Astrocyte (in vitro differentiated cells and primary cell): ENCODE measurements at regions not wholly inside any gene's neighbourhood (a gene's known extent, or its start where the extent isn't known, plus 50 kb on each side); places are given as distances from the start of the nearest gene placed in this dataset.

Source experiments
- DNase-seq: peaks from one replicate; pipeline ENCODE4 v3.0.0-alpha.2; 2010; ENCODE audit warnings: low read depth
- FAIRE-seq: peaks from 2 replicates; lab custom pipeline; 2011; peaks lifted over from hg19 to GRCh38; lab: Jason Lieb, UNC
- H2AFZ ChIP-seq: 2 replicates; pipeline ENCODE4 v1.6.0; 2012; ENCODE audit warnings: low read depth, low read length, inconsistent platforms
- H3K27ac ChIP-seq: 2 replicates; pipeline ENCODE4 v1.5.1; 2011; ENCODE audit warnings: low read depth, low read length, inconsistent platforms
- H3K27me3 ChIP-seq: 2 replicates; pipeline ENCODE4 v1.6.0; 2011; ENCODE audit warnings: low read length, inconsistent platforms; ENCODE audit not compliant: insufficient read depth
- H3K36me3 ChIP-seq: 2 replicates; pipeline ENCODE4 v1.5.1; 2011; ENCODE audit warnings: low read length, inconsistent platforms; ENCODE audit not compliant: insufficient read depth
- H3K4me1 ChIP-seq: 2 replicates; pipeline ENCODE4 v1.5.1; 2011; ENCODE audit warnings: low read length, inconsistent platforms; ENCODE audit not compliant: insufficient read depth
- H3K4me2 ChIP-seq: 2 replicates; pipeline ENCODE4 v1.6.0; 2012; ENCODE audit warnings: low read length, inconsistent platforms
- H3K4me3 ChIP-seq: 2 replicates; pipeline ENCODE4 v1.5.1; 2011; ENCODE audit warnings: low read depth, mild to moderate bottlenecking, low read length, inconsistent platforms; ENCODE audit not compliant: insufficient read depth
- H3K79me2 ChIP-seq: 2 replicates; pipeline ENCODE4 v1.6.0; 2012; ENCODE audit warnings: mild to moderate bottlenecking, low read length, inconsistent platforms; ENCODE audit not compliant: insufficient read depth
- H3K9ac ChIP-seq: 2 replicates; pipeline ENCODE4 v1.6.0; 2012; ENCODE audit warnings: mild to moderate bottlenecking, low read length, inconsistent platforms
- H3K9me3 ChIP-seq: 2 replicates; pipeline ENCODE4 v1.5.1; 2012; ENCODE audit warnings: low read depth, mild to moderate bottlenecking, low read length, inconsistent platforms; ENCODE audit not compliant: insufficient read depth
- H4K20me1 ChIP-seq: 2 replicates; pipeline ENCODE4 v1.6.0; 2012; ENCODE audit warnings: low read length, inconsistent platforms; ENCODE audit not compliant: insufficient read depth
- H3K27ac Mint-ChIP-seq: one replicate; pipeline ENCODE4 v1.8.0; 2021; ENCODE audit warnings: mild to moderate bottlenecking, mixed read lengths; ENCODE audit not compliant: unreplicated experiment
- H3K27me3 Mint-ChIP-seq: one replicate; pipeline ENCODE4 v1.8.0; 2021; ENCODE audit warnings: low read depth, mixed read lengths; ENCODE audit not compliant: unreplicated experiment
- H3K36me3 Mint-ChIP-seq: one replicate; pipeline ENCODE4 v1.8.0; 2021; ENCODE audit warnings: low read depth, mixed read lengths; ENCODE audit not compliant: unreplicated experiment
- H3K4me1 Mint-ChIP-seq: one replicate; pipeline ENCODE4 v1.8.0; 2021; ENCODE audit warnings: low read depth, mixed read lengths; ENCODE audit not compliant: unreplicated experiment
- H3K4me3 Mint-ChIP-seq: one replicate; pipeline ENCODE4 v1.8.0; 2021; ENCODE audit warnings: mild to moderate bottlenecking, moderate library complexity, mixed read lengths; ENCODE audit not compliant: unreplicated experiment
- H3K9me3 Mint-ChIP-seq: one replicate; pipeline ENCODE4 v1.8.0; 2021; ENCODE audit warnings: mild to moderate bottlenecking, mixed read lengths; ENCODE audit not compliant: unreplicated experiment
- CTCF ChIP-seq: IDR thresholded peaks from 2 replicates; pipeline ENCODE4 v1.5.1; 2011; ENCODE audit warnings: low read depth, mild to moderate bottlenecking, inconsistent platforms, low read length, moderate library complexity; ENCODE audit not compliant: insufficient read depth
- EZH2 ChIP-seq: IDR thresholded peaks from 2 replicates; pipeline ENCODE4 v1.6.1; 2012; ENCODE audit warnings: mild to moderate bottlenecking, low read length, inconsistent platforms; ENCODE audit not compliant: insufficient read depth

- no peak overlapping the region for H3K4me3 ChIP-seq
- Mint-ChIP-seq H3K4me1 (peaks cover 22% of the 10 kb centered on the region), H3K27me3 (no peaks in the 10 kb centered on the region), H3K36me3 (no peaks in the 10 kb centered on the region), H3K9me3 (peaks cover 3% of the 10 kb centered on the region), H3K4me3 (no peak overlapping the region), H3K27ac (no peak overlapping the region)
- H3K9me3 ChIP-seq = no peaks in the 10 kb centered on the region
- H3K4me2 ChIP-seq = no peak overlapping the region
- FAIRE-seq (no peak), DNase-seq (no peak)
- no peaks in the 10 kb centered on the region for H4K20me1 ChIP-seq
- H3K27me3 ChIP-seq = no peaks in the 10 kb centered on the region
- no peaks in the 10 kb centered on the region for H3K36me3 ChIP-seq
- no peaks in the 10 kb centered on the region for H3K4me1 ChIP-seq
- H3K79me2 ChIP-seq = no peaks in the 10 kb centered on the region
- H2AFZ ChIP-seq = no peak overlapping the region
- H3K9ac ChIP-seq = no peak overlapping the region
- H3K27ac ChIP-seq = no peak overlapping the region
- TF ChIP-seq EZH2 = no peak
- no peak for TF ChIP-seq CTCF
These were observed 113.9 kb downstream of the FZD1 start for GRCh38 chr7:91378131-91378530.

DNA sequence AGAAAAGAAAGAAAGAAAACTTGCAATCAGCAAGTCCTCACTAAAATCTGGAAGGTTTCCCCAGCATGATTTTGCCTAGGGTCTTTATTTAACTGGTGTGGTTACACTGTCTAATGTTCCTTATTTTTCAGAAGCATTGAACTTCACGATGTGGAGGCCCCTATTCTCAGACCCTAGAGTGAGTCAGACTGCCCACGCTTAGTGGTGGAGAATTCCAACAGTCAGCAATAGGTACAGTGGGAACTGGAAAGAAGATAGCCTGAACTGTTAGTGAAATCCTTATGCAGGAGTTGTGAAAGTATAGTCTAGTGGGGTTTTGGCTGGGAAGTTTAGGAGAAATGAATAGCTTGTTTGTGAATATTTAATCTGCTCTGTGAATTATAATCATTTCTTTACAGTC, 115.0 kb downstream of the FZD1 start:
- Mint-ChIP-seq H3K4me1 (peaks cover 25% of the 10 kb centered on the region), H3K27ac (peak overlapping the region; percentile 56), H3K4me3 (no peak overlapping the region), H3K9me3 (peaks cover 5% of the 10 kb centered on the region), H3K27me3 (no peaks in the 10 kb centered on the region), H3K36me3 (no peaks in the 10 kb centered on the region)
- Histone ChIP-seq H3K9ac (no peak overlapping the region), H3K9me3 (no peaks in the 10 kb centered on the region), H3K36me3 (no peaks in the 10 kb centered on the region), H3K27me3 (no peaks in the 10 kb centered on the region), H3K4me3 (no peak overlapping the region), H3K4me2 (no peak overlapping the region), H3K79me2 (no peaks in the 10 kb centered on the region), H3K27ac (no peak overlapping the region), H2AFZ (no peak overlapping the region), H4K20me1 (no peaks in the 10 kb centered on the region), H3K4me1 (no peaks in the 10 kb centered on the region)
- TF ChIP-seq EZH2 = no peak
- no peak for TF ChIP-seq CTCF
- FAIRE-seq = no peak
- peak; percentile 64 for DNase-seq

- H3K4me3 ChIP-seq = no peak overlapping the region
- H4K20me1 ChIP-seq = no peaks in the 10 kb centered on the region
- peaks cover 21% of the 10 kb centered on the region for H3K4me1 Mint-ChIP-seq
- no peaks in the 10 kb centered on the region for H3K27me3 ChIP-seq
- H3K9me3 ChIP-seq = no peaks in the 10 kb centered on the region
- no peak for DNase-seq
- no peaks in the 10 kb centered on the region for H3K36me3 Mint-ChIP-seq
- H3K9me3 Mint-ChIP-seq = peaks cover 3% of the 10 kb centered on the region
- no peaks in the 10 kb centered on the region for H3K4me1 ChIP-seq
- TF ChIP-seq EZH2 (no peak), CTCF (no peak)
- no peak overlapping the region for H3K4me3 Mint-ChIP-seq
- no peak overlapping the region for H2AFZ ChIP-seq
- H3K27me3 Mint-ChIP-seq = no peaks in the 10 kb centered on the region
- no peak overlapping the region for H3K4me2 ChIP-seq
- no peak overlapping the region for H3K27ac Mint-ChIP-seq
- FAIRE-seq = no peak
- H3K9ac ChIP-seq = no peak overlapping the region
- no peak overlapping the region for H3K27ac ChIP-seq
- no peaks in the 10 kb centered on the region for H3K36me3 ChIP-seq
- no peaks in the 10 kb centered on the region for H3K79me2 ChIP-seq
These were observed 115.8 kb downstream of the FZD1 start for GRCh38 chr7:91379991-91380390.
